22Rv1 (cell line): ENCODE measurements at regions not wholly inside any gene's neighbourhood (a gene's known extent, or its start where the extent isn't known, plus 50 kb on each side); places are given as distances from the start of the nearest gene placed in this dataset.

Experiments used
- H3K27ac ChIP-seq: fragments of 450-650 bp; 2 replicates; pipeline ENCODE4 v1.5.1; 2017
- CTCF ChIP-seq: fragments of 450-650 bp; IDR thresholded peaks from 2 replicates; pipeline ENCODE4 v1.5.1; 2017; ENCODE audit warnings: mild to moderate bottlenecking
- ZFX ChIP-seq: fragments of 450-650 bp; IDR thresholded peaks from 2 replicates; pipeline ENCODE4 v1.6.1; 2017; ENCODE audit warnings: antibody characterized with exemption, borderline replicate concordance

- TF ChIP-seq CTCF = no peak
- no peak for TF ChIP-seq ZFX
- no peak overlapping the region for H3K27ac ChIP-seq
Measured at GRCh38 chr18:78049281-78049680, 799.6 kb downstream of the GALR1 start.

DNA sequence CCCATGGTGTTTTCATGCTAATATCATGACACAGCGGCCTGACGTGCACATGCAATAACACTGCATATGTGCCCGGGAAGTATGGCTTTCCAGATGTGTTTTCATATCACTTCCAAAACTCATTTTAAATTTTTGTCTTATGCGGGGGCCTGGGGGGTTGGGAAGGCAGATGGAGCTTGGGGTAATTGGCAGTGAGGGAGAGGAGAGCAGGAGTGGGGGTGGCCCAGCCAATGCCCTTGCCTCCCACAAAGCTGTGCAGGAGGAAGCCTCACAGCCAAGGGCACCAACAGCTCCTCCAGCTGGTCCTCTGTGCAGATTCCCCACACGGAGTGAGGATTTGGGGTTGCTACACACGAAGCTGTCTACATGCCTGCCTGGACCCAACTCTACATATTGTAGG is 805.2 kb downstream of the GALR1 start:
- TF ChIP-seq CTCF = no peak
- no peak for TF ChIP-seq ZFX
- H3K27ac ChIP-seq = no peak overlapping the region

- H3K27ac ChIP-seq = no peak overlapping the region
- TF ChIP-seq CTCF = no peak
- TF ChIP-seq ZFX = no peak
Measured at GRCh38 chr18:78056011-78056410, 806.4 kb downstream of the GALR1 start.

- H3K27ac ChIP-seq = no peak overlapping the region
- TF ChIP-seq CTCF (no peak), ZFX (no peak)
Measured at GRCh38 chr18:78069784-78070664, 820.4 kb downstream of the GALR1 start.

- H3K27ac ChIP-seq = no peak overlapping the region
- TF ChIP-seq CTCF = no peak
- TF ChIP-seq ZFX = no peak
Measured at GRCh38 chr18:78071166-78071710, 821.6 kb downstream of the GALR1 start.

GRCh38 chr18:78071776-78072175 is 822.1 kb downstream of the GALR1 start:
- H3K27ac ChIP-seq = no peak overlapping the region
- TF ChIP-seq ZFX = no peak
- no peak for TF ChIP-seq CTCF

- TF ChIP-seq CTCF = no peak
- TF ChIP-seq ZFX = no peak
- no peak overlapping the region for H3K27ac ChIP-seq
Measured at GRCh38 chr18:78072375-78072774, 822.7 kb downstream of the GALR1 start.
